Breast epithelium (tissue), 3 donors: ENCODE measurements at regions not wholly inside any gene's neighbourhood (a gene's known extent, or its start where the extent isn't known, plus 50 kb on each side); places are given as distances from the start of the nearest gene placed in this dataset.

Source experiments
- POLR2A ChIP-seq: fragments of 450-650 bp; IDR thresholded peaks from one replicate; pipeline ENCODE4 v1.6.1; 2016; ENCODE audit warnings: antibody characterized with exemption, mild to moderate bottlenecking, moderate library complexity
- POLR2AphosphoS5 ChIP-seq, 3 donors: sonication (generic); formaldehyde crosslinking; IDR thresholded peaks; one replicate each; pipeline ENCODE4 v1.6.1; 2017; ENCODE audit warnings: antibody characterized with exemption in 3 of 3
- TF ChIP-seq, protein P1 (sequence below), 3 donors: fragments of 450-650 bp; IDR thresholded peaks; one replicate each; pipeline ENCODE4 v1.5.1; 2016 to 2017; ENCODE audit warnings: antibody characterized with exemption in 3 of 3, mild to moderate bottlenecking in 3 of 3, moderate library complexity in 3 of 3

DNA sequence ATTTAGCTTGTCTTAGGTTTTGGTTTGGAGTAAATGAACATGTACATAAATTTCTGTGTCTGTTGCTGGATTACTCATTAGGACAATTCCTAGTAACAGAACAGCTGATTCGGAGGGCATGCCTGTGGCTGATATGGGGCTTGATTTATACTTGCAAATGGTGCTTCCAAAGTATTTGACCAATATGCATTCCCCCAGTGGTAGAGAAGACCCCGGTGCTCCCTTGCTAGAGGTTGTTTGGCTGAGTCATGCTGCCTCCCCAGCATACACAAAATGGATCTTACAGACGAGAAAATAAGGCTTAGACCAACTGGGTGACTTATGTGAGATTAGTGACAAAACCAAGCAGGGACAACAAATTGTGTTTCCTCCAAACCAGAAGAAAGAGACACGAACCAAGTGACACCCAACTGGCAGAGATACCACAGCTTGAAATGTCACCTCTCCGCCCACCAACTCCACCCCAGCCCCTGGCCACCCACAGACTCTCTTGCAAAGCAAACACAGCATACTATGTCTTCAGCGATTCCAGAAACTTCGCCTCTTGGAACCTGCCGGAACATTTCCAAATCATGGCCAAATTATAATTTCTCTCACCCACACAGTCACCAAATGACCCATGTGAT, 75.9 kb upstream of the ETS2 start:
- TF ChIP-seq, protein P1, sequence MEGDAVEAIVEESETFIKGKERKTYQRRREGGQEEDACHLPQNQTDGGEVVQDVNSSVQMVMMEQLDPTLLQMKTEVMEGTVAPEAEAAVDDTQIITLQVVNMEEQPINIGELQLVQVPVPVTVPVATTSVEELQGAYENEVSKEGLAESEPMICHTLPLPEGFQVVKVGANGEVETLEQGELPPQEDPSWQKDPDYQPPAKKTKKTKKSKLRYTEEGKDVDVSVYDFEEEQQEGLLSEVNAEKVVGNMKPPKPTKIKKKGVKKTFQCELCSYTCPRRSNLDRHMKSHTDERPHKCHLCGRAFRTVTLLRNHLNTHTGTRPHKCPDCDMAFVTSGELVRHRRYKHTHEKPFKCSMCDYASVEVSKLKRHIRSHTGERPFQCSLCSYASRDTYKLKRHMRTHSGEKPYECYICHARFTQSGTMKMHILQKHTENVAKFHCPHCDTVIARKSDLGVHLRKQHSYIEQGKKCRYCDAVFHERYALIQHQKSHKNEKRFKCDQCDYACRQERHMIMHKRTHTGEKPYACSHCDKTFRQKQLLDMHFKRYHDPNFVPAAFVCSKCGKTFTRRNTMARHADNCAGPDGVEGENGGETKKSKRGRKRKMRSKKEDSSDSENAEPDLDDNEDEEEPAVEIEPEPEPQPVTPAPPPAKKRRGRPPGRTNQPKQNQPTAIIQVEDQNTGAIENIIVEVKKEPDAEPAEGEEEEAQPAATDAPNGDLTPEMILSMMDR (IDR thresholded peaks at IDR 0.05) = no peak
- TF ChIP-seq POLR2A = no peak
- TF ChIP-seq POLR2AphosphoS5 (IDR thresholded peaks at IDR 0.05) = no peak
